ENCODE measurements at regions not wholly inside any gene's neighbourhood (a gene's known extent, or its start where the extent isn't known, plus 50 kb on each side); places are given as distances from the start of the nearest gene placed in this dataset.

GRCh38 chr5:3313569-3313968, 282.1 kb upstream of the IRX1 start:
- Histone ChIP-seq H3K79me2 (ENCODE audit: insufficient read depth, low read length) (no peaks in the 10 kb centered on the region), H3K27me3 (ENCODE audit: control insufficient read depth in 2 of 2, insufficient read depth in 2 of 2, low read length in 2 of 2) (no peaks in the 10 kb centered on the region), H3K9ac (ENCODE audit: insufficient read depth, low read length, poor library complexity, severe bottlenecking) (no peak overlapping the region), H3K4me1 (ENCODE audit: control insufficient read depth in 1 of 2, insufficient read depth in 2 of 2, low read length in 2 of 2) (no peaks in the 10 kb centered on the region), H3K4me2 (replicated peaks; ENCODE audit: extremely low read depth, low read length, poor library complexity, severe bottlenecking) (no peak overlapping the region), H4K20me1 (ENCODE audit: insufficient read depth, low read length) (no peaks in the 10 kb centered on the region), H3K9me3 (replicated peaks in 1 of 2; ENCODE audit: control insufficient read depth in 1 of 2, insufficient read depth in 1 of 2, low read length in 2 of 2) (peaks cover 13 to 30% of the 10 kb centered on the region in 2 donors), H2AFZ (ENCODE audit: insufficient read depth, low read depth, low read length, poor library complexity, severe bottlenecking) (no peak overlapping the region), H3K27ac (ENCODE audit: low read depth in 1 of 2, low read length in 2 of 2) (no peak overlapping the region), H3K36me3 (replicated peaks in 1 of 2; ENCODE audit: control insufficient read depth in 1 of 2, insufficient read depth in 2 of 2, low read length in 2 of 2) (no peaks in the 10 kb centered on the region), H3K4me3 (replicated peaks in 1 of 3; ENCODE audit: low read depth in 2 of 3, low read length in 3 of 3) (no peak overlapping the region)
- intact Hi-C loops (cut with micrococcal nuclease), result no loop called here
- no peaks in the 10 kb centered on the region for H3K4me1 Mint-ChIP-seq
- no peak overlapping the region for H3K4me3 Mint-ChIP-seq
- H3K27me3 Mint-ChIP-seq (ENCODE audit: low read depth in 3 of 3), result peaks cover 0 to 4% (median 3%) of the 10 kb centered on the region in 3 donors
- DNase-seq, result no peak
- H3K27ac Mint-ChIP-seq, result no peak overlapping the region
- no peaks in the 10 kb centered on the region for H3K36me3 Mint-ChIP-seq
- peaks cover 11 to 26% (median 16%) of the 10 kb centered on the region in 7 donors for H3K9me3 Mint-ChIP-seq
- TF ChIP-seq CTCF (IDR thresholded peaks at IDR 0.05), result no peak
- WGBS (ENCODE audit: insufficient coverage), result 90% methylated on average over 2 of the region's 4 CpGs

- no peaks in the 10 kb centered on the region for H3K4me1 ChIP-seq (ENCODE audit: control insufficient read depth in 1 of 2, insufficient read depth in 2 of 2, low read length in 2 of 2)
- no peaks in the 10 kb centered on the region for H3K27me3 ChIP-seq (ENCODE audit: control insufficient read depth in 2 of 2, insufficient read depth in 2 of 2, low read length in 2 of 2)
- Mint-ChIP-seq H3K36me3 (no peaks in the 10 kb centered on the region), H3K4me1 (no peaks in the 10 kb centered on the region), H3K4me3 (no peak overlapping the region), H3K27ac (no peak overlapping the region), H3K9me3 (peaks cover 11 to 29% (median 16%) of the 10 kb centered on the region in 7 donors), H3K27me3 (ENCODE audit: low read depth in 3 of 3) (peaks cover 0 to 4% (median 3%) of the 10 kb centered on the region in 3 donors)
- DNase-seq, result no peak
- H3K79me2 ChIP-seq (ENCODE audit: insufficient read depth, low read length), result no peaks in the 10 kb centered on the region
- H2AFZ ChIP-seq (ENCODE audit: insufficient read depth, low read depth, low read length, poor library complexity, severe bottlenecking), result no peak overlapping the region
- intact Hi-C loops (cut with micrococcal nuclease), result no loop called here
- H3K4me3 ChIP-seq (replicated peaks in 1 of 3; ENCODE audit: low read depth in 2 of 3, low read length in 3 of 3), result no peak overlapping the region
- no peak overlapping the region for H3K4me2 ChIP-seq (replicated peaks; ENCODE audit: extremely low read depth, low read length, poor library complexity, severe bottlenecking)
- TF ChIP-seq CTCF (IDR thresholded peaks at IDR 0.05), result no peak
- H3K9ac ChIP-seq (ENCODE audit: insufficient read depth, low read length, poor library complexity, severe bottlenecking), result no peak overlapping the region
- H3K36me3 ChIP-seq (replicated peaks in 1 of 2; ENCODE audit: control insufficient read depth in 1 of 2, insufficient read depth in 2 of 2, low read length in 2 of 2), result no peaks in the 10 kb centered on the region
- 80% methylated on average over 2 of the region's 6 CpGs for WGBS (ENCODE audit: insufficient coverage)
- peaks cover 16 to 33% of the 10 kb centered on the region in 2 donors for H3K9me3 ChIP-seq (replicated peaks in 1 of 2; ENCODE audit: control insufficient read depth in 1 of 2, insufficient read depth in 1 of 2, low read length in 2 of 2)
- no peak overlapping the region for H3K27ac ChIP-seq (ENCODE audit: low read depth in 1 of 2, low read length in 2 of 2)
- H4K20me1 ChIP-seq (ENCODE audit: insufficient read depth, low read length), result no peaks in the 10 kb centered on the region
These were observed 283.3 kb upstream of the IRX1 start for GRCh38 chr5:3312299-3312698.
